Mesodermal cell (in vitro differentiated cells): ENCODE measurements at regions not wholly inside any gene's neighbourhood (a gene's known extent, or its start where the extent isn't known, plus 50 kb on each side); places are given as distances from the start of the nearest gene placed in this dataset.

ENCODE experiments used
- H3K27ac ChIP-seq: 2 replicates; pipeline ENCODE4 v1.7.0; 2013; ENCODE audit warnings: mild to moderate bottlenecking, low read depth, low read length, moderate library complexity; ENCODE audit not compliant: severe bottlenecking
- H3K36me3 ChIP-seq: 2 replicates; pipeline ENCODE4 v1.7.1; 2013; ENCODE audit warnings: mild to moderate bottlenecking, low read length, moderate library complexity; ENCODE audit not compliant: control insufficient read depth, insufficient read depth
- H3K4me1 ChIP-seq: one replicate; pipeline ENCODE4 v1.7.1; 2013; ENCODE audit warnings: mild to moderate bottlenecking, low read length; ENCODE audit not compliant: insufficient read depth, control insufficient read depth, poor library complexity, severe bottlenecking
- H3K4me3 ChIP-seq: 2 replicates; pipeline ENCODE4 v1.7.0; 2013; ENCODE audit warnings: low read length, control low read depth, mild to moderate bottlenecking; ENCODE audit not compliant: insufficient read depth, poor library complexity, severe bottlenecking; ENCODE audit errors: extremely low read depth
- H3K9me3 ChIP-seq: 2 replicates; pipeline ENCODE4 v1.7.1; 2013; ENCODE audit warnings: mild to moderate bottlenecking, low read length, moderate library complexity; ENCODE audit not compliant: control insufficient read depth
- WGBS, 2 experiments: methylation state at CpG; one replicate each; pipeline ENCODE4 v1.1.5; 2013; ENCODE audit warnings: missing lambda C conversion rate in 2 of 2; ENCODE audit not compliant: insufficient coverage in 2 of 2; 5-methylcytosine and 5-hydroxymethylcytosine counted together

DNA sequence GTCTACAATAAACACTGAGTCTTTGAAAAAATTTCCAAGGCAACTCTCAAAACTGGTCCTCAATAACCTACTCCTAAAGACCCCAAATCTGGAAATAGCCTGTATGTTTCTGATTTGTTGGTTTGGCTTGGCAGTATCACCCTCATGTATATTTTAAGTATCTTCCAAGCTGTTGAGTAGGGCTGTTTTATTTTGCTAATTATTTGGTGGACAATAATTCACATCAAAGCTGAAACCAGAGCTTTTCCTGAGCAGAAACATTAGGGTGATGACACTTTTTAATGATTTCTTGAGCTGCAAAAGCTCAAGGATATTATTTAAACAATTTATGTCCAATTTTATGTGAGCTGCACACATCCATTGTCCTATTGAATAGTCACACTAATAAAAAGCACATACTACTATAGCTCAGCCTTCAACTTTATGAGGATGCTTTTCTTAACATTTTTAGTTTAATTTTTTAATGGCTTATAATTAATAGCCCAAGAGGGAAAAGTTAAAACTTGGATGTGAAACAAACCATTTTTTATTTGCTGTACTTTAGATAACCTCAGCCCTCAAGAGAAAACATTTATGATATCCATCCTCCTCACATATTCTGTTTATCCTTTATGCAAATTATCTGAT lies 393.1 kb downstream of the TAF11L14 start:
- no peaks in the 10 kb centered on the region for H3K4me1 ChIP-seq

DNA sequence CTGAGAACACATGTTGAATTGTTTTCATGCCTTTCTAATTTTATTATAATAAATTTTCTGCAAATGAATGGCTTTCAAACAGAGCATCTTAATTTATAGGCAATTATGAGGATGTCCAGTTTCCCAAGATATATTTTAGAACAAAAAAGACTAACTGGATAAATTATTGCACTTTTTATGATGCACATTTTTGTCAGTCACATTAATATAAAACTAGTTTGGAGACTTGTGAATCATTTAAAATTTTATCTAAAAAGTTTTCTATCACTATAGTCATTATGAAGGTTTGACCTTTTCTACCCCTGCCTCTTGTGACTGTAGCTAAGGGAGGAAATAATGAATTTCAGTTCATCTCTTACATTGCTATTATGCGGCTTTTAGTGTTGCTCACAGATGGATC lies 393.8 kb downstream of the TAF11L14 start:
- Histone ChIP-seq H3K4me1 (no peaks in the 10 kb centered on the region), H3K27ac (no peak overlapping the region), H3K4me3 (no peak overlapping the region), H3K9me3 (no peaks in the 10 kb centered on the region), H3K36me3 (no peaks in the 10 kb centered on the region)
- WGBS, 2 experiments = no CpG with 5 or more reads among the region's 1 CpG

More for the DNA sequence above, 393.1 kb downstream of the TAF11L14 start:
- Histone ChIP-seq H3K9me3 (no peaks in the 10 kb centered on the region), H3K27ac (no peak overlapping the region), H3K36me3 (no peaks in the 10 kb centered on the region), H3K4me3 (no peak overlapping the region)

GRCh38 chr5:18032744-18033143 lies 398.5 kb downstream of the TAF11L14 start:
- H3K27ac ChIP-seq = no peak overlapping the region
- no peaks in the 10 kb centered on the region for H3K9me3 ChIP-seq
- H3K4me3 ChIP-seq = no peak overlapping the region
- H3K36me3 ChIP-seq = no peaks in the 10 kb centered on the region
- H3K4me1 ChIP-seq = no peaks in the 10 kb centered on the region
- no CpG with 5 or more reads among the region's 4 CpGs for WGBS, 2 experiments

GRCh38 chr5:18036531-18036930 lies 402.3 kb downstream of the TAF11L14 start:
- WGBS, 2 experiments = 89 to 94% methylated on average over 1 to 2 of the region's 2 CpGs
- Histone ChIP-seq H3K4me1 (no peaks in the 10 kb centered on the region), H3K9me3 (no peaks in the 10 kb centered on the region)

DNA sequence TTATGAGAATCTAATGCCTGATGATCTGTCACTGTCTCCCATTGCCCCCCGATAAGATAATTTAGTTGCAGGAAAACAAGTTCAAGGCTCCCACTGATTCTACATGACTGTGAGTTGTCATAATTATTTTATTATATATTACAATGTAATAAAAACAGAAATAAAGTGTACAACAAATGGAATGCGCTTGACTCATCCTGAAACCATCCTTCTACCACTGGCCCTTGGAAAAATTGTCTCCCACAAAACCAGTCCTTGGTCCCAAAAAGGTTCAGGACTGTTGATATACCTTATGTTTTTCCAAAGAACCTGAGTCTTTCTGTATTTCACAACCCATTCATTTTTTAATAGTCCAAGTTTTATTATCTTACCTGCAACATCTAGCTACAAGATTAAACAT lies 403.5 kb downstream of the TAF11L14 start:
- no peaks in the 10 kb centered on the region for H3K4me1 ChIP-seq
- no peaks in the 10 kb centered on the region for H3K9me3 ChIP-seq
- no CpG with 5 or more reads among the region's 2 CpGs for WGBS, 2 experiments
- no peak overlapping the region for H3K4me3 ChIP-seq
- no peak overlapping the region for H3K27ac ChIP-seq
- no peaks in the 10 kb centered on the region for H3K36me3 ChIP-seq

More at GRCh38 chr5:18036531-18036930, 402.3 kb downstream of the TAF11L14 start:
- Histone ChIP-seq H3K27ac (no peak overlapping the region), H3K36me3 (no peaks in the 10 kb centered on the region), H3K4me3 (no peak overlapping the region)

GRCh38 chr5:18043344-18043743 lies 409.1 kb downstream of the TAF11L14 start:
- WGBS, 2 experiments = no CpG with 5 or more reads among the region's 1 CpG
- no peaks in the 10 kb centered on the region for H3K4me1 ChIP-seq

GRCh38 chr5:18048449-18048848 lies 414.2 kb downstream of the TAF11L14 start:
- Histone ChIP-seq H3K27ac (no peak overlapping the region), H3K4me1 (no peaks in the 10 kb centered on the region)
- WGBS, 2 experiments = 80 to 86% methylated on average over 1 of the region's 2 CpGs

More at GRCh38 chr5:18043344-18043743, 409.1 kb downstream of the TAF11L14 start:
- Histone ChIP-seq H3K27ac (no peak overlapping the region), H3K4me3 (no peak overlapping the region), H3K36me3 (no peaks in the 10 kb centered on the region), H3K9me3 (no peaks in the 10 kb centered on the region)

DNA sequence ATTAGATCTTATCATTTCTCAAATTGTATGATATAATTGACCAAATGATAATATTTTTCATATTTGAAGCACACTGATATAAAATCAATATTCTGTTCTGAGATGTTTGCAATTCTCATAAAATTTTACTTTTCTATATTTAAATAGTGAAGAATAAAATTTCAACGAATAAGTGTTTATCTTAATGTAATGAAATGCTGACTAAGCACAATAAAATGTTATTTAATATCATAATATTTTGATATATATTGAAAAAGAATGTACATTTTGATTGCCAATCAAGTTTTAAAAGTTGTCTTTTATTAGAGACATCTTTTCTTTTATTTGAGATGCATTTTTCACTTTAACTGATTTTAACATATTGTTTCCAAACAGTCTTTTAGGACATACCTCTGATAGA lies 416.1 kb downstream of the TAF11L14 start:
- H3K4me1 ChIP-seq = no peaks in the 10 kb centered on the region
- H3K36me3 ChIP-seq = no peaks in the 10 kb centered on the region
- WGBS, 2 experiments = no CpG with 5 or more reads among the region's 1 CpG
- no peaks in the 10 kb centered on the region for H3K9me3 ChIP-seq
- no peak overlapping the region for H3K4me3 ChIP-seq
- H3K27ac ChIP-seq = no peak overlapping the region

More at GRCh38 chr5:18048449-18048848, 414.2 kb downstream of the TAF11L14 start:
- no peaks in the 10 kb centered on the region for H3K36me3 ChIP-seq
- no peaks in the 10 kb centered on the region for H3K9me3 ChIP-seq
- no peak overlapping the region for H3K4me3 ChIP-seq

DNA sequence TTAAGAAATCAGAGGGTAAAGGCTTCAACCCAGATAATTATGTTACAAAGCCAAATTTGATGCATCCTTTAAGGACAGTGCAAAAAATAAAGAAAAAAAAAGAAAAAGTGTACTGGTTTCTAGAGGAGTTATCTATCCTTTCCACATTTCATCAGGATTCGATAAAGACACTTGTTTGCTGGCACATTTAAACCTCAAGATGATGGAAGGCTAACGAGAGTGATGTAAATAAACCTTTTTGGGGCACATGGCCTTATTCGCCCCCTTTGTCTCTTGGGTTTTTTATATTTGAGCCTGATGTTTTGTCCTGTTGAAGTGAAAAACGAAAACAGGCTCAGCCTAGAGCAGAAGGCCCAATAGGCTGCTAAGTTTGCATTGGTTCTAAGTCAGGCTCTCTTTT lies 416.5 kb downstream of the TAF11L14 start:
- Histone ChIP-seq H3K36me3 (no peaks in the 10 kb centered on the region), H3K27ac (no peak overlapping the region), H3K9me3 (no peaks in the 10 kb centered on the region), H3K4me1 (no peaks in the 10 kb centered on the region), H3K4me3 (no peak overlapping the region)
- 53 to 57% methylated on average over 3 of the region's 4 CpGs for WGBS, 2 experiments

DNA sequence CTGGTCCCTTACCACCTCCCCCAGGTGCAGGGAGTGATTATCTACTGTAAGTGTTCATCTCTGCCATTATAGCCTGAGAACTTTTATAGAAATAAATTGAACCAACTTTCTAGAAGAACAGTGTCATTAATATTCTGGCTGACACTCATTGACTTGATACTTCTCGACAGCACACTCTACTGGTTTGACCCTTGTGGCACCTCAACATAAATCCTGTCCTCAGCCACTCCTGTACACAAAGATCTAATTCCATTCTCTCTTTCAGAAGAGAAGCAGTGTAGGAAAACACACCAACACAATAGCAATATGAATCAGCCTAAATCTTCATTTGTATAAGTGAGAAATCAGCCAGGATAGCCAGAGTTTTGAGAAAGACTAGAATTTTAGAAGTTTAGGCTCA lies 417.7 kb downstream of the TAF11L14 start:
- H3K4me3 ChIP-seq = no peak overlapping the region
- H3K36me3 ChIP-seq = no peaks in the 10 kb centered on the region
- H3K4me1 ChIP-seq = no peaks in the 10 kb centered on the region
- no peaks in the 10 kb centered on the region for H3K9me3 ChIP-seq
- no peak overlapping the region for H3K27ac ChIP-seq
- WGBS, 2 experiments = 100% methylated on average over 1 of the region's 1 CpG

GRCh38 chr5:18052569-18052968 lies 418.3 kb downstream of the TAF11L14 start:
- no CpG with 5 or more reads among the region's 3 CpGs for WGBS, 2 experiments
- H3K27ac ChIP-seq = no peak overlapping the region

More at GRCh38 chr5:18052569-18052968, 418.3 kb downstream of the TAF11L14 start:
- Histone ChIP-seq H3K36me3 (no peaks in the 10 kb centered on the region), H3K9me3 (no peaks in the 10 kb centered on the region), H3K4me1 (no peaks in the 10 kb centered on the region), H3K4me3 (no peak overlapping the region)
